GM21515 (cell line): ENCODE measurements at regions not wholly inside any gene's neighbourhood (a gene's known extent, or its start where the extent isn't known, plus 50 kb on each side); places are given as distances from the start of the nearest gene placed in this dataset.
"Not testable (repeated sequence)": the region's sequence is repeated elsewhere in the genome, so short reads cannot be mapped to it uniquely, and the experiment has no call there.

ENCODE experiments used
- ATAC-seq: cut with Tn5 transposase; IDR thresholded peaks from one replicate; pipeline ENCODE4 v1.9.1; 2021; ENCODE audit not compliant: unreplicated experiment

GRCh38 chr7:90061077-90061476, 93.2 kb upstream of the STEAP1 start:
- ATAC-seq: no peak

GRCh38 chr7:90064370-90064769, 89.9 kb upstream of the STEAP1 start:
- ATAC-seq: no peak

GRCh38 chr7:90067171-90067570, 87.1 kb upstream of the STEAP1 start:
- no peak for ATAC-seq

GRCh38 chr7:90070238-90070637, 84.0 kb upstream of the STEAP1 start:
- ATAC-seq: not testable (repeated sequence)

GRCh38 chr7:90078921-90079320, 75.3 kb upstream of the STEAP1 start:
- no peak for ATAC-seq

GRCh38 chr7:90081621-90082020, 72.6 kb upstream of the STEAP1 start:
- no peak for ATAC-seq

GRCh38 chr7:90092506-90092905, 61.8 kb upstream of the STEAP1 start:
- ATAC-seq: no peak

- ATAC-seq: no peak
Observed at GRCh38 chr7:90094030-90094429, 60.2 kb upstream of the STEAP1 start.
